Ecto neural progenitor cell (in vitro differentiated cells): ENCODE measurements at regions not wholly inside any gene's neighbourhood (a gene's known extent, or its start where the extent isn't known, plus 50 kb on each side); places are given as distances from the start of the nearest gene placed in this dataset.
A peak's percentile ranks its signal among the peaks of the same experiment; 100 is the strongest.

Experiments
- DNase-seq: peaks from one replicate; pipeline ENCODE4 v3.0.0-alpha.2; 2018; ENCODE audit warnings: low spot score

- DNase-seq: no peak
Observed at GRCh38 chr3:187975561-187976364, 178.2 kb upstream of the LPP start.

- DNase-seq: no peak
Observed at GRCh38 chr3:187976365-187976900, 177.5 kb upstream of the LPP start.

GRCh38 chr3:187977659-187978058, 176.3 kb upstream of the LPP start:
- DNase-seq: no peak

- no peak for DNase-seq
Observed at GRCh38 chr3:187978433-187979011, 175.4 kb upstream of the LPP start.

- DNase-seq: no peak
Observed at GRCh38 chr3:187979564-187979963, 174.4 kb upstream of the LPP start.

- no peak for DNase-seq
Observed at GRCh38 chr3:187980861-187981260, 173.1 kb upstream of the LPP start.

- no peak for DNase-seq
Observed at GRCh38 chr3:187982142-187982541, 171.8 kb upstream of the LPP start.

GRCh38 chr3:187983484-187984124, 170.4 kb upstream of the LPP start:
- DNase-seq: no peak

- no peak for DNase-seq
Observed at GRCh38 chr3:187985647-187986046, 168.3 kb upstream of the LPP start.

GRCh38 chr3:187986514-187986934, 167.4 kb upstream of the LPP start:
- DNase-seq: no peak

GRCh38 chr3:187987187-187987586, 166.8 kb upstream of the LPP start:
- no peak for DNase-seq

GRCh38 chr3:187987924-187988323, 166.0 kb upstream of the LPP start:
- no peak for DNase-seq

GRCh38 chr3:187989575-187990153, 164.3 kb upstream of the LPP start:
- peak; percentile 66 for DNase-seq

- no peak for DNase-seq
Observed at GRCh38 chr3:187992609-187993008, 161.3 kb upstream of the LPP start.

GRCh38 chr3:187994221-187995042, 159.5 kb upstream of the LPP start:
- DNase-seq: no peak

GRCh38 chr3:187995043-187995400, 158.9 kb upstream of the LPP start:
- no peak for DNase-seq

GRCh38 chr3:187995667-187996066, 158.3 kb upstream of the LPP start:
- DNase-seq: no peak

- no peak for DNase-seq
Observed at GRCh38 chr3:187996609-187997008, 157.3 kb upstream of the LPP start.

GRCh38 chr3:187997490-187997889, 156.5 kb upstream of the LPP start:
- DNase-seq: no peak

GRCh38 chr3:187997946-187998561, 155.9 kb upstream of the LPP start:
- DNase-seq: no peak

GRCh38 chr3:187998611-187999010, 155.3 kb upstream of the LPP start:
- DNase-seq: no peak
